Right lung (tissue), 2 donors: ENCODE measurements at regions not wholly inside any gene's neighbourhood (a gene's known extent, or its start where the extent isn't known, plus 50 kb on each side); places are given as distances from the start of the nearest gene placed in this dataset.

Experiments used
- DNase-seq, 2 donors: peaks; one replicate each; pipeline ENCODE4 v3.0.0-alpha.2; 2013

DNA sequence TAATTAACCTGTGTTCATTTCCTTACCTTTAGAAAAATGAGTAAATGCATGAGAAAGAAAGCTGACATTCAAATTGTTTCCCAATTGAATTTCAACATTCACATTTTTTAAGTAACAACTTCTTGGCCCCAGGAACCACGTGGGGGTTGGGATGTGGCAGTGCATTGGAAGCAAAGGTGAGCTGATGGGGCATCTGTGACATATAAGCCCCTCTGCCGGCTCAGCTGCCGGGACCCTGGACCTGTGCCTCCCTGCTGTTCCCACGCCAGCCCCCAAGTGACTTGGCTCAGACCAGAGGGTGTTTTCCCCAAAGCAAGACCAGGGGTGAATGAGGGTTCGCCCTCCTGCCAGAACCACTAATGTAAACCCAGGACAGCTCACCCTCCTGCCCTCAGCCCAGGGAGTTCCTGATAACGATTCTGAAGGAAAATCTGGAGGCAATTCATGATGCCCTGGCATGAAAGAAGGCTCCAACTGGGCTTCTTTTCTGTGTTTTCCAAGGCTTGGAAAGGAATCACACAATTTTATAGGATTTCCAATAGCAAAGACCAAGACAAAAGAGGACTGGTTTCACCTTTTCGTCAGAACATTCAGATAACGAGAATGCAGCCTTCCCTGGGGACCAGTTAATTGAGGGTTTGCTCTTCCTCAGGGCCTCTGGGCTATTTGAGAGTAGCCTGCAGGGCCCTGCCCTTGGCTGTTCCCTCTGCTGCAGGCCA, 193.2 kb upstream of the TWIST2 start:
- no peak for DNase-seq

DNA sequence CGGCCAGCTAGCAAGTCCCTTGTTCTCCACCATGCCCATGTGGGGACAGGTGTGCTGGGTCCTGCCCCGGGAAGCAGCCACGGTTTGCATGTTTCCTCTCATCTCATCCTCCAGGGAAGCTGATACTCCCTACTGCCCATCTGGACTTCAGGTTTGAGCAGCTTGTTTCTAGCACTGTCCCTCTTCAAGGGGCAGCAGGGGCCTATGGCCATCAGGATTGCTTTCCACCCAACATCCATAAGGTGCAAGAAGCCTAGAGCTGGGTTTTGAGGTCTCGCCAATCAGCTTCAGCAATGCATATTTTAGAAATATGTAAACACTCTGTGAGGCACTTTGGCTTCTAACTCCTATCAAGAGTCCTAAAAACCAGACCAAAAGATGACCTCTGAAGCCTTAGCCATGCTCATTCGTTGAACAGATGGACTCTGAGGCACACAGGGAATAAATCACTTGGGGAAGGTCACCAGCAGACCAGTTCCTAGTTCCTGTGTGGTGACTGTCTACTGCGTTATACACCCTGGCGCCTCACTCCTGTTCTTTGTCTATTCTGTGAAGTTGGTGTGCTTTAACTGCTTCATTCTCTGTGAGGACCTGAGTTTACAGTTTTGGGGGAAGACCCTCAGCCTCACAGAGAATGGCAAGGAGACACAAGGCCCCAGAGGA, 192.6 kb upstream of the TWIST2 start:
- no peak for DNase-seq

DNA sequence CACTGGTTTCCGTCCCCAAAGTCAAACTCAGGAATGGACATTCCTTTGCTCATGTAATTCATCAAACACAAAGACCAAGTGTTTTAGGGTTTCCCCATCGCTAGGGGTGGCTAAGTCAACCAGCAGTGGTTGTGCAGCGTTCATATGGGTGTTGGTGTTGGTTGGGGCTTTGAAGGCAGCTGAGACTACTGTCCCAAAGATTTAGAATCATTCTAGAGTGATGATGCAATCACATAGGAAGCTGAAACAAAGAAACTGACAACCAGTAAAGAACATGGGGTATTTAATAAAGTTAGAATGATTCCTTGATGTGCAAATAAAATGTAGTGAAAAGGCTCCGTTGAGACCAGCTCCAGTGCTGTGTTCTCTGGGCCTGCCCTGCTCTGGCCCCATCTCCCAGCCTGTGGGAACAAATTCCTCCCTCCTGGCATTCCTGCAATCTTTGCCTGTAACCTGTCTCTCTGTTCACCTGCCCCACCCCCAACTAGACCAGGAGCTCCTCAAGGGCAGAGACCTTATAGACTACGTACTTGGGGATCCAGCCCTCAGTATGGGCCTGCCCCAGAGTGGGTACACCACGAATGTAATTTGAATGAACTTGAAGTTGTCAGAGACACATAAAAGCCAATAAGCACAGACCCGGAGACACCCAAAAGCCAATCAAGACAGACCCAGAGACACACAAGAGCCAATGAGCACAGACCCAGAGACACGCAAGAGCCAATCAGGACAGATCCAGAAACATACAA, 191.7 kb upstream of the TWIST2 start:
- DNase-seq: no peak

GRCh38 chr2:238657132-238658053, 190.5 kb upstream of the TWIST2 start:
- DNase-seq: no peak

DNA sequence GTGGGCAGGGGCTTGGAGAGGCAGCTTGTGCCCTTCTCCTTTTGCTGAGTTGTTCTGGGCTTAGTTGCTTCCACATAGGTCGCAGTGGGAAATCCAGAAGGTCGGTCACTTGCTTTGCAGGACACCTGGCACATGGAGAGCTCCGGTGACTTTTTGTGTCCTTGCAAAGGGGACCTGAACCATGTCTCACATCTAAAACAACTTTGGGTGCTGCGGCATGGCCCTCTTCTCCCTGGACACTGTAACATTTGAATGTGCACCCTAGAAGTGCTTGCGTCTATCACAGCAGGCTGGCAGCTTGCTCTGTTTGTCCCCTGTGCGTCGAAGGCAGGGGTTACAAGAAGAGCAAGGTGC, 189.9 kb upstream of the TWIST2 start:
- DNase-seq: no peak

DNA sequence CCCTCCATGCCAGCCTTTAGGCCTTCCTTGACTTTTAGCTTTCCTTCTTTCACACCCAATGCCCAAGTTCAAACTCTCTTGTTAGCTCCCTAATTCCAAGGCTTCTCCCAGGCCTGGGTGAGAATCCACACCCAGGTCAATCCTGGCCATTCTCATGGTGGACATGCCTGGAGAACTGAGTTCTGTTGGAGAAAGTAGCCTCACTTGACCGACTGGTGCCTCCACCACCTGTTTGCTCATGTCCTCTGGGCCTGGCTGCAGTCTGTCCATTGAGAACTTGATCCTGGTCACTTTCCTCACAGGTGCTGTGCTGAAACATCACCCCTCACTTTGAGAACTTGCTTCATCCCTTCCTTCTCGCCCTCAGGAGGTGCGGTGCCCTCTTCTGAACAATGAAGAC, 189.1 kb upstream of the TWIST2 start:
- DNase-seq: no peak

DNA sequence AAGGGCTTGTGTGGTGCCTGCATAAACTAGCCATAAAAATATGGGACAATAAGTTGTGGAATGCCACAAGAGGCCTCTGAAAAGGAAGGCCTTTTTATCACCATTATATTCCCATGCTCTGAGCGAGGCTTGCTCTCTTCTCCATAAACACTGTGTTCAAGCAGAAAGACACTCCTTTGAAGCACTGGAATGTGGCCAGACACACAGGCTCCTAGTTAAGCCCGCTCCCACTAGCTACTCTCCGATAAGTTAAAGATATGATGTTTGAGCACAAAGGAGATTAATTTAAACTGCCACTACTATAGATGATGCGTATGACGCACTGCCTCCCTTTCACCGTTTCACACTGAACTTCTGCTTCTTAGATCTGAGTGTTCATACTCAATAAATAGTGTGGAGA, 188.7 kb upstream of the TWIST2 start:
- no peak for DNase-seq

- DNase-seq: no peak
Measured at GRCh38 chr2:238663586-238663985, 184.3 kb upstream of the TWIST2 start.

GRCh38 chr2:238665919-238666318, 182.0 kb upstream of the TWIST2 start:
- DNase-seq: no peak

GRCh38 chr2:238666543-238666942, 181.3 kb upstream of the TWIST2 start:
- no peak for DNase-seq

DNA sequence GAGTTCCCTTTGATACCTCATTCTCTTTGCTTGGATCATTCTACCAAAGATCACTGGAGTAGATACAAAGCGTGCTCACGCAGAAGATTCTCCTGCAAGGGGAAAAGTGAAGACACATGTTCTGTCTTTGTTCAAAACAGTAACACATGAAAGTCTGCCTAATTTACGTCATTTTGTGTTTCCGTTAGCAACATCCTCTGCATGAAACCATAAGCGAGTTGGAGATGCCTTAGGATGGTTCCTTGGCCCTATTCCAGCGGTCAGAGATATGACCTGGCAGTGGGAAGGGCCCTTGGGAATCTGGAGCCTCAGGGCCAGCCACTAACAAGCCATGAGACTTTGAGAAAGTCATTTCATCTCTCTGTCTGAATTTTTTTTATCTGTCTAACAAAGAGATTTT, 180.9 kb upstream of the TWIST2 start:
- DNase-seq: no peak

GRCh38 chr2:238667639-238668038, 180.2 kb upstream of the TWIST2 start:
- DNase-seq: no peak

- DNase-seq: no peak
Measured at GRCh38 chr2:238668426-238668825, 179.5 kb upstream of the TWIST2 start.

DNA sequence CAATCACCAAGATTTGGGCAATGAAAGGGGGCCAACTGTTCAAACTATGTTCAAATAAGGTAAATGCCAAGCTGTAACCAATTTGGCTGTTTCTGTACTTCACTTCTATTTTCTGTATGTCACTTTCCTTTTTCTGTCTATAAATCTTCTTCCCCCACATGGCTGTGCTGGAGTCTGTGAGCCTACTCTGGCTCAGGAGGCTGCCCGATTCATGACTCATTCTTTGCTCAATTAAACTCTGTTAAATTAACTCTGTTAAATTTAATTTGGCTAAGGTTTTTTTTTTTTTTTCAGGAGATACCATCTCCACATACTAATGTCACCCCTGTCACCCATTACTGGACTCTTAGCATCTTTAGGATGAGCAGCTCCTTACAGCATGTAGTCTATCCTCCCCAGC, 178.8 kb upstream of the TWIST2 start:
- DNase-seq: no peak

- no peak for DNase-seq
Measured at GRCh38 chr2:238669581-238670080, 178.3 kb upstream of the TWIST2 start.

DNA sequence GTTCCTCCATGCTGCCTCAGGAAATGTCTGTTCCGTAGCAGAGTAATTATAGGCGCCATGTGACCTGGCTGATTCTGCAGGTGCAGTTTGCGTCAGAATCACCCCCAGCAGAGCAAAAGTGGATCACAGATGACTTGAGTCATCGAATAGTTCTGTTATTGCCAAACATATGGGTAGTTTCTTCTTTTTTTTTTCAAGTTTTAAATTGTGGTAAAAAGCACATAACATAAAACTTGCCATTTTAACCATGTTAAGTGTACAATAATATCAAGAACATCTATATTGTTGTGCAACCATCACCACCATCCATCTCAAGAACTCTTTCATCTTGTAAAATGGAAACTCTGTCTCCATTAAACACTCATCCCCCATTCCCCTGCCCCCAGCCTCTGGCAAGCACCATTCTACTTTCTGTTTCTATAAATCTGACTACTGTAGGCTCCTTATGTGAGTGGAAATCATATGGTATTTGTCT, 177.7 kb upstream of the TWIST2 start:
- DNase-seq: no peak

DNA sequence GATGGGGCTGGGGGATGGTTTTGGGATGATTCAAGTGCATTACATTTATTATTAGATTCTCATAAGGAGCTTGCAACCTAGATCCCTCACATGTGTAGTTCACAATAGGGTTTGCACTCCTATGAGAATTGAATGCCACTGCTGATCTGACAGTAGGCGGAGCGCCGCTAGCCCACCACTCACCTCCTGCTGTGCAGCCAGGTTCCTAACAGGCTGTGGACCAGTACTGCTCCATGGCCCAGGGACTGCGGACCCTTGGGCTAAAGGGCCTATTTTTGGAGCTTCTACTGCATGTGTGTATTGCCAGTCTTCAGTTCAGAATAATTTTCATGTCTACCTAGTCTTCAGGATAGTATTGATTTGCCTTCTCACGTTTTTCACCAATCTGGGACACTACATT, 165.3 kb upstream of the TWIST2 start:
- DNase-seq: no peak

GRCh38 chr2:238684362-238685326, 163.2 kb upstream of the TWIST2 start:
- no peak for DNase-seq

- DNase-seq: no peak
Measured at GRCh38 chr2:238685327-238685709, 162.6 kb upstream of the TWIST2 start.

DNA sequence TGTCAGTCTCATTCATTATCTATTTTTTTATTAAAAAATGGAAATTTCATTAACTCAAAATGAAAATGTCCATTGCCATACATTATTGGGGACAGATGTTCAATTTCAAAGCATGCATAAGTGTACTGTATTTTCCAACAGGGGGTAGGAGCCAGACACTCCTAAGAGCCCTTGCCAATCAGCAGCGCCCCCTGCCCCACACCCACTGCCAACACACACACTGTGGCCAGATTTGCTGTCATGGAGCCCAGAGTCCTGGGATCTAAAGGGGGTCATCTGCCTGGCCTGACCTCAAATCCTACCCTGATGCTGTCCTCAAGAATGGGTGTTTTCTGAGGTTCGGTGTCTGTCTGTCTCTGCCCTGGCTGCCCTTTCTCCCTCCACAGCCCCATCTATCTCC, 162.2 kb upstream of the TWIST2 start:
- no peak for DNase-seq

- DNase-seq: no peak
Measured at GRCh38 chr2:238686223-238686622, 161.7 kb upstream of the TWIST2 start.
